HAP-1 (cell line): ENCODE measurements at regions not wholly inside any gene's neighbourhood (a gene's known extent, or its start where the extent isn't known, plus 50 kb on each side); places are given as distances from the start of the nearest gene placed in this dataset.
"Not testable (repeated sequence)": the region's sequence is repeated elsewhere in the genome, so short reads cannot be mapped to it uniquely, and the experiment has no call there.

ENCODE experiments used
- DNase-seq, 2 experiments: peaks; one replicate each; pipeline ENCODE4 v3.0.0-alpha.2; 2016 to 2020; ENCODE audit warnings: low spot score in 2 of 2
- H3K27me3 ChIP-seq: fragments of 250-450 bp; sonication (Bioruptor Pico); 2 replicates; pipeline ENCODE4 v1.5.1; 2020; ENCODE audit warnings: low read depth, mild to moderate bottlenecking, moderate library complexity
- H3K36me3 ChIP-seq: fragments of 250-450 bp; sonication (Bioruptor Pico); replicated peaks from 2 replicates; pipeline ENCODE4 v1.5.1; 2020; ENCODE audit warnings: mild to moderate bottlenecking
- H3K4me1 ChIP-seq: fragments of 250-450 bp; sonication (Bioruptor Pico); 2 replicates; pipeline ENCODE4 v1.5.1; 2020; ENCODE audit warnings: mild to moderate bottlenecking
- H3K4me3 ChIP-seq: fragments of 250-450 bp; sonication (Bioruptor Pico); 2 replicates; pipeline ENCODE4 v1.5.1; 2020; ENCODE audit warnings: mild to moderate bottlenecking, moderate library complexity
- H3K9me3 ChIP-seq: fragments of 250-450 bp; sonication (Bioruptor Pico); 2 replicates; pipeline ENCODE4 v1.5.1; 2020; ENCODE audit warnings: mild to moderate bottlenecking, moderate library complexity
- in situ Hi-C: fragments of 300-500 bp; cut with MboI; formaldehyde crosslinking; loops from 3 replicates; pipeline ENCODE4 v1.14.3; 2020; ENCODE audit warnings: low sequenced_read_pairs, inconsistent platforms, mixed read lengths

DNA sequence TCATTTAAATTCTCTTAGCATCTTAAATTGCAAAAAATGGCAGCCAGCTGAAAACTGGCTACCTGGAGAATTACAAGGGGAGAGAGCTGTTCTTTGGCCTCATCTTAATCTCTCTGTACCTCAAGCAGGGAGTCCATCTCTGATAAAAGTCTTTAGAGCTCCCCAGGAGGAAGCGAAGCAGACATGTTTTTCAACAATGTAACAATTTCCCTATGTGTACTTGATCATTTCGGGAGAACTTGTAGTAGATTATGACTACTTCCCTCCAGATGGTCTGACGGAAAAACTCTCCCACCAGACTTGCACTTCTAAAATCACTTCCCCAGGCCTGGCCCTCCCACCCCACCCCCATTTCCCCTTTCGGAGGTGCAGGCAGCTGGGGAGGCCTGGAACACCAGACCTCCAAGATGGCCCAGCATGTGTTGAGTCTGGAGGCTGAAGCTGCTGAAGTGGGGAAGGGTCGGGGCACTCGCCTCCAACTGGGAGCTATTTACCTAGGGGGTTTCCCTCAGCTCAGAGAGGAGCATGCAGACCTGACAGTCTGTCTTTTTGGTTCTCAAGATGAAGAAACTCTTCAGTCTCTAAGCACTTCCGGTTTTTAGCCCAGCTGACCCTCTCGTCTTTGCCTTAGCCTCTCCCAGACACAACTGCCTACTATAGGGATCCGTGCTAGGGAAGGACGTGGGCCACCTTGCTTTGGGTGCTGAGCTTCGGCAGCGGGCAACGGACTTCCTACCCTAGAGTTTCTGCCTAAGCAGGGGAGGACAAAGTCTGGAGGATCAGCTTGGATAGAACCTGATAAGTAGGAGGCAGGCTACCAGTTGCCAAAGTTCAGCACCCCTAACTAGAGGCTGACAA, 164.0 kb upstream of the TBL1XR1 start:
- H3K9me3 ChIP-seq = no peaks in the 10 kb centered on the region
- in situ Hi-C loops = loop anchor here (25.0 kb wide), 1 partner anchor 299 kb away; no protein-coding TSS in a partner anchor
- H3K27me3 ChIP-seq = no peaks in the 10 kb centered on the region
- no peaks in the 10 kb centered on the region for H3K36me3 ChIP-seq
- no peak overlapping the region for H3K4me3 ChIP-seq
- H3K4me1 ChIP-seq = peaks cover 34% of the 10 kb centered on the region
- DNase-seq = no peak

DNA sequence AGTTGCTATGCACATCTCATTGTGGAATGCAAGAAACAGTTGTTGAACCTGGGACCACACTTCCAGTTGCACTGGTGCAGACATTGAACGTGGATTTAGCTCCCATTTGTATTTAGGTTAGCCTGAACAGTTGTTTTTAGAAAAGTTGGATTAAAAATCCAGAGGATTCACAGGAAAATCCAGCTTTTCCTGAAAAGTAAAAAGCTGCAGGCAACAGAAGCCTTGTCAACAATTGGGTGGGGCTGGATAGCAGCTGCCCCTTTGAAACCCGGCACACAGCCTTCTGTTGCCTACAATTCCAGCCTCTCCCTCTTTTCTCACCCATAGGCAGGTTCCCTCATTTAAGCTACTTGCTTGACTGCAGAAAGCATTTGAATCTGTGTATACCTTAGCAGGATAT, 165.3 kb upstream of the TBL1XR1 start:
- no peak for DNase-seq
- in situ Hi-C loops = loop anchor here (25.0 kb wide), 1 partner anchor 300 kb away; no protein-coding TSS in a partner anchor
- H3K4me1 ChIP-seq = peaks cover 26% of the 10 kb centered on the region

DNA sequence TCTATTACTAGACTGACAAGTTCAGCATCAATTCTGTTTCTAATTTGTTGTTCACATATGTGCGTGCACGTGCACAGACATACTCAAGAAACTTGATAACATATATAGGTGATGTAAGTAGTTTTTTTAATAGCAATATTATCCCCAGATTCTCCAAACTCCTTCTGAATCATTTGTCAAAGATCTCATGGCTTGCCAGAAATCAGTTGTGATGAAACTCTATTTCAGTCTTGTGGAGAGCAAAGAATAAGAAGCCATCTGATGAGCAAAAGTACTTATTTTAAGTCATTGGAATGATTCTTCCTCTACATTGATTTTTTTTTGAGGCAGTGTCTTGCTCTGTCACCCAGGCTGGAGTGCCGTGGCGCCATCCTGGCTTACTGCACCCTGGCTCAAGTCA, 167.0 kb upstream of the TBL1XR1 start:
- Histone ChIP-seq H3K4me1 (peaks cover 12% of the 10 kb centered on the region), H3K36me3 (no peaks in the 10 kb centered on the region), H3K9me3 (no peaks in the 10 kb centered on the region), H3K4me3 (no peak overlapping the region), H3K27me3 (no peaks in the 10 kb centered on the region)
- in situ Hi-C loops = loop anchor here (25.0 kb wide), 1 partner anchor 302 kb away; no protein-coding TSS in a partner anchor
- no peak for DNase-seq

More for the DNA sequence above, 165.3 kb upstream of the TBL1XR1 start:
- H3K27me3 ChIP-seq = no peaks in the 10 kb centered on the region
- H3K36me3 ChIP-seq = no peaks in the 10 kb centered on the region
- no peak overlapping the region for H3K4me3 ChIP-seq
- H3K9me3 ChIP-seq = no peaks in the 10 kb centered on the region

DNA sequence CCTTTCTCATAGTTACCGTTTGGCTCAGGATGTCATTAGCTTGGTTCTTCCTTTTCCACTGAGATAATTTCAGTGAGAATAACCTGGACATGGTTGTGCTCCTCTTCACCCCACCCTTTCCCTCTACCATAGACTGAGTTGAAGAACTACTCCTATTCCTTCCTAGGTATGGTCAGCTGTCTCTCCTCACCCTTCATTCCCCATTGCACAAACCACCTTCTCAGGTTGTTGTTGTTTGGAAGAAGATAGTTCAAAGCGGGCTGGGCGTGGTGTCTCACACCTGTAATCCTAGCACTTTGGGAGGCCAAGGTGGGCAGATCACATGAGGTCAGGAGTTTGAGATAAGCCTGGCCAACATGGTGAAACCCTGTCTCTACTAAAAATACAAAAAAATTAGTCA, 168.0 kb upstream of the TBL1XR1 start:
- not testable (repeated sequence) for DNase-seq, H3K27me3 ChIP-seq, H3K36me3 ChIP-seq, H3K9me3 ChIP-seq, H3K4me3 ChIP-seq, H3K4me1 ChIP-seq
- in situ Hi-C loops = loop anchor here (25.0 kb wide), 1 partner anchor 303 kb away; no protein-coding TSS in a partner anchor

DNA sequence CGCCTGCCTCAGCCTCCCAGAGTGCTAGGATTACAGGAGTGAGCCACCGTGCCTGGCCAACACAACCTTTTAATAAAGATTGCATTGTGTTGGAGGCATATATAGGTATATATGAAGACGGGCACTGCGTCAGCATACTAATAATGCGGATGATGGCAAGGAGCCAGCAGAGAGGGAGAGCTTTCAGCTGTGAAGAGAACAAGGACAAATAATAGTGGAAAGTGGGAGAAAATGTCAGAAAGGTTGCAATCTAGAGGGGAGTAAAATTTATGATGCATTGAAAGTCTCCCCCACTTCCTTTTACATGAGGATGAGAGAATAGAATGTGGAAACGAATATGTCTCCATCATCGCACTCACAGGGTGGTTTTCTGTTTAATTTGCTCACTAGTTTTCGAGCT, 170.5 kb upstream of the TBL1XR1 start:
- Histone ChIP-seq H3K27me3 (no peaks in the 10 kb centered on the region), H3K4me1 (peaks cover 4% of the 10 kb centered on the region; the same call in 1 of the 2 replicates), H3K9me3 (no peaks in the 10 kb centered on the region), H3K36me3 (no peaks in the 10 kb centered on the region), H3K4me3 (no peak overlapping the region)
- in situ Hi-C loops = loop anchor here (25.0 kb wide), 1 partner anchor 305 kb away; no protein-coding TSS in a partner anchor
- no peak for DNase-seq

DNA sequence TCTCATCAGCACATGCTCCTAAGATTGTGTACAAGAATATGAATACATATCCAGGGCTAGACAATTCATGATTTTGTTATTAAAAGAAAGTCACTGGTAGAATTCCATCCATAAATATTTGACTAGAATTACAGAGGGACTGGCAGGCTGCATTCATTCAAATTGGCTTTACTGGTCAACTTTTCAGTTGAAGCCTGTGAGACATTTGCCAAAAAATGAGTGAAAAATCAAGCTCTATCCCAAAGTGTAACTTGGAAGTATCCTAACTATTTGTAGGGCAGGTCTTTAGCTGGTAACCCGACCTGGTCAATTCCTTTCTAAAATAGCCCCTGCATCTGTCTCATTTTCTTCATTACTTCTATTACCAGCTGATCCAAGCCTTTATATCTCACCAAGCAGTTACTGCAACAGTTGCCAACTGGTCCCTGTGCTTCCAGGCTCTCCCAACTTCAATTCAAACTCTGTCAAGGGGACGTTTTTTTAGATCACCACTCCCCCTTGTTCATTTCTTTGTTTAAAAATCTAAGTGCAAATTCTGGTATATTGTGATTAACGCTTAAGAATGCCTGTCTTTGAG, 173.1 kb upstream of the TBL1XR1 start:
- Histone ChIP-seq H3K36me3 (no peaks in the 10 kb centered on the region), H3K4me3 (no peak overlapping the region), H3K27me3 (no peaks in the 10 kb centered on the region), H3K9me3 (no peaks in the 10 kb centered on the region), H3K4me1 (peaks cover 4% of the 10 kb centered on the region; the same call in 1 of the 2 replicates)
- in situ Hi-C loops = loop anchor here (25.0 kb wide), 1 partner anchor 308 kb away; no protein-coding TSS in a partner anchor
- no peak for DNase-seq

DNA sequence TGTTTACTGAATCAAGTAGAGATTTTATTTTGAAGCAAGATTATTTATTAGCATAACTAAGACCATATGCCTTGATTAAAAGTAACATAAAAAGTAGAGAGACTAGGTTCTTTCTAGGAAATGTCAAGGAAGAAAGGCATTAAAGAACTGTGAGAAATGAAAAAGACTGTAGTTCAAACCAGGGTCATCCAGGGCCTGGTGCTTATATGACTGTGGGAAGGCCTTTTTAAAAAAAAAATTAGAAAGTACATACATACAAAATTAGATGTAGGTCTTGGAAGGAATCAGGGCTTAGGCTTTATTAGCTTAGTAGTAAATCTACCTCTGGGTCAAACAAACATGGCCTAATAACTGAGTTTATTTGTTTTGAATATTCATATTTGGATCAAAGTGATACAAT, 173.9 kb upstream of the TBL1XR1 start:
- no peaks in the 10 kb centered on the region for H3K27me3 ChIP-seq
- in situ Hi-C loops = loop anchor here (25.0 kb wide), 1 partner anchor 309 kb away; no protein-coding TSS in a partner anchor
- DNase-seq = no peak

DNA sequence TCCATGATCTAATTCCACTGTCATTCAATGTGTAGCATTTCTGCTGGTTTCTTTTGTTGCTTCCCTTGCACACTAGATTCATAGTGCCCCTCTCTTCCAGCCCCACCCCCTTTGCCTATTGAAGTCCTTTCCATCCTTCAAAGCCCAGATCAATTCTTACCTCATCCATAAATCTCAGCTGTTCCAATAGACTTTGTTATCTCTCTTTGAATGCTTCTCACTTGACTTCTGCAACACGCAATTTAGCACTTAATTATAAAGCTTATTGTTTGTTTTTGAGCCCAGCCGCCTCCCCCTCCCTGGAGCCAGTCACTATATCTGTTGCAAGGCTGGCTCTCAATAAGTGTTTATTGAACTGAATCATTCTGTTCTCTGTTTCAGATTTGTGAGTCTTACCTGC, 174.6 kb upstream of the TBL1XR1 start:
- in situ Hi-C loops = loop anchor here (25.0 kb wide), 1 partner anchor 310 kb away; no protein-coding TSS in a partner anchor
- peak in 1 of 2 experiments; percentile 23 for DNase-seq
- Histone ChIP-seq H3K27me3 (no peaks in the 10 kb centered on the region), H3K9me3 (no peaks in the 10 kb centered on the region), H3K36me3 (no peaks in the 10 kb centered on the region), H3K4me3 (no peak overlapping the region), H3K4me1 (peaks cover 4% of the 10 kb centered on the region; the same call in 1 of the 2 replicates)

More for the DNA sequence above, 173.9 kb upstream of the TBL1XR1 start:
- Histone ChIP-seq H3K4me3 (no peak overlapping the region), H3K36me3 (no peaks in the 10 kb centered on the region), H3K4me1 (peaks cover 4% of the 10 kb centered on the region; the same call in 1 of the 2 replicates), H3K9me3 (no peaks in the 10 kb centered on the region)

DNA sequence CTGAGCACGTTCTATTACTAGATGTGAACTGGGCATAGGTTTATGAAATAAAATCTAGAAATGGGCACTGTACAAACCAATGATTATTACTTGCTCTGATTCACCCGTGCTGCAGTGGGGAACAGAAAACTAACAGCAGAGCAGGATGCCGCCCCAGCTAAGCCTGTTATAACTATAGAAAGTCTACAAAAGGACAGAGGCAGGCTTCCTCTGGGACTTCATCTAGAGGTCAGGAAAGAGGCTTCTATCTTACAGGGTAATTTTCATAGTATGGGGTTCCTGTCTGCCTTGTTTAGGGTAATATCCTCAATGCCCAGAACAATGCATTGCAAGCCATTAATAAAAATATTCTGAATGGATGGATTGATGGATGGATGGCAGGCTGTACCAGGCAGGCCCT, 177.0 kb upstream of the TBL1XR1 start:
- H3K36me3 ChIP-seq = no peaks in the 10 kb centered on the region
- no peaks in the 10 kb centered on the region for H3K9me3 ChIP-seq
- DNase-seq = no peak
- no peaks in the 10 kb centered on the region for H3K27me3 ChIP-seq
- peaks cover 4% of the 10 kb centered on the region; the same call in 1 of the 2 replicates for H3K4me1 ChIP-seq
- H3K4me3 ChIP-seq = no peak overlapping the region
- in situ Hi-C loops = loop anchor here (25.0 kb wide), 1 partner anchor 312 kb away; no protein-coding TSS in a partner anchor

DNA sequence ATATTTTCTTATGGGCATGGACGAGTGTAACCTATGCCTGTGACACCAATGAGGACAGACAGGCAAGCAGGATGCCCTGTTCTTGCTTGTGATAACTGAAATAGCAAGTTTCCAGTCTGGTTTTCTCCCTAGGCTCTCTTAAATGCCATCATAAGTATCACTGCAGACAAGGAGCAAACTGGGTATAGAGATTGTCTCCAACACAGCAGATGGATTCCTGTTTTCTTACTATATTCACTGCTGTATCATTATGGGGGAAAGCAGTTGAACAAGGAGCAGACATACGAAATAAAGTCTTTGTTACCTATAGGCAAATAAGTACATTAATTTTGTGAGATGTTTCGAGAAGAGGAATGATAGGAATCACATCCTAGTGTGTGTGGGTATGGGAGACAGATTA, 178.0 kb upstream of the TBL1XR1 start:
- Histone ChIP-seq H3K9me3 (no peaks in the 10 kb centered on the region), H3K4me3 (no peak overlapping the region), H3K27me3 (no peaks in the 10 kb centered on the region), H3K36me3 (no peaks in the 10 kb centered on the region), H3K4me1 (peaks cover 4% of the 10 kb centered on the region; the same call in 1 of the 2 replicates)
- in situ Hi-C loops = no loop called here
- no peak for DNase-seq

DNA sequence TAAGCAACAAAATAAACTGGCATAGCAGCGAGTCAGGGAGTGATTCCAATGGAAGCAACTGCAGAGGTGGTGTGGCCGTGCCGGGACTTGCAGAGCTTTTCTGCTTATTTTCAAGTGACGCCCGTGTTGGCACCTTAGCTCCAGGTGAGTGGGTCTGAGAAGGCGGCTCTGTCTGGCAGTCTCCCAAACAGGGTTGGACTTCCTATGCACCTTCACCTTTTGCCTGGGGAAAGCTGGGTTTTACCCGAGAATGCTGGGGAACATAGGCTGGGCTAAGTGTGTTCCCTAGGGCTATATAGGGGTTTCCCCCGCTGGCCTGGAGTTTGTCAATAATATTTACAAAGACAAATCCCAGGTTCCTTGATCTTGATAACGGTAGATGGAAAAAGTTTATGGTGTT, 179.9 kb upstream of the TBL1XR1 start:
- no peak overlapping the region for H3K4me3 ChIP-seq
- no peaks in the 10 kb centered on the region for H3K27me3 ChIP-seq
- in situ Hi-C loops = no loop called here
- H3K4me1 ChIP-seq = no peaks in the 10 kb centered on the region
- H3K9me3 ChIP-seq = no peaks in the 10 kb centered on the region
- no peaks in the 10 kb centered on the region for H3K36me3 ChIP-seq
- no peak for DNase-seq

DNA sequence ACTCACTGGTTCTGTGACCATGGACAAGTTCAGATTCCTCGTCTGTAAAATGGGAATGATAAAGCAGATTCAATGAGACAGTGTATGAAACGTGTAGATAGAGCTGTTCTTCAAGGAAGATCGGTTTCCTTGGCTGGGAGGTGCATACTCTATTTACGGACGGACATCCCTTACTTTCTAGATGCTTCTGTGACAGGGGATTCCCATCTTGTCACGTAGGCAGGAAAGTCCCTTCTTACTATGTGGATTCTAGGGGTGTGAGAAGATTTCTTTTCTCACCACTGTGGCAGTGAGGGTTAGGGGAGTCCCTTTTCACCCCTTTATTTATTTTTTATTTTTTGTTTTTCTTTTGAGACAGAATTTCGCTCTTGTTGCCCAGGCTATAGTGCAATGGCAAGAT, 180.9 kb upstream of the TBL1XR1 start:
- Histone ChIP-seq H3K4me1 (no peaks in the 10 kb centered on the region), H3K9me3 (no peaks in the 10 kb centered on the region), H3K4me3 (no peak overlapping the region), H3K27me3 (no peaks in the 10 kb centered on the region), H3K36me3 (no peaks in the 10 kb centered on the region)
- no peak for DNase-seq
- in situ Hi-C loops = no loop called here

DNA sequence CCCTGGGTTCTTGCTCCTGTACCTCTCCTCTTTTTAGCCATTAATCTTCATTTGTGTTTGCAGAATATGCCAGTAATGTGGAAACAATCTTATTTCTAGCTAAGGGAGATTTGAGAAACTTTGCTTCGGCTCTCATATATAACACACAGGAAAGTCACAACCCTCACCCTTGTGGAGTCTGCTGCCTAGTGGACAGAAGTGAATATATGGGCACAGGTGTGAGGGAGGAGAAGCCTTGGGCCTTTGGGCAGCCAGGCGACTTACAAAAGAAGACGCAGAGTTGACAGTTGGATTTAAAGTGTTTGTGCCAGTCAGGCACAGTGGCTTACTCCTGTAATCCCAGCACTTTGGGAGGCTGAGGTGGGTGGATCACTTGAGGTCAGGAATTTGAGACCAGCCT, 181.8 kb upstream of the TBL1XR1 start:
- H3K9me3 ChIP-seq = no peaks in the 10 kb centered on the region
- H3K27me3 ChIP-seq = no peaks in the 10 kb centered on the region
- no peak overlapping the region for H3K4me3 ChIP-seq
- no peaks in the 10 kb centered on the region for H3K4me1 ChIP-seq
- in situ Hi-C loops = no loop called here
- H3K36me3 ChIP-seq = no peaks in the 10 kb centered on the region
- no peak for DNase-seq

DNA sequence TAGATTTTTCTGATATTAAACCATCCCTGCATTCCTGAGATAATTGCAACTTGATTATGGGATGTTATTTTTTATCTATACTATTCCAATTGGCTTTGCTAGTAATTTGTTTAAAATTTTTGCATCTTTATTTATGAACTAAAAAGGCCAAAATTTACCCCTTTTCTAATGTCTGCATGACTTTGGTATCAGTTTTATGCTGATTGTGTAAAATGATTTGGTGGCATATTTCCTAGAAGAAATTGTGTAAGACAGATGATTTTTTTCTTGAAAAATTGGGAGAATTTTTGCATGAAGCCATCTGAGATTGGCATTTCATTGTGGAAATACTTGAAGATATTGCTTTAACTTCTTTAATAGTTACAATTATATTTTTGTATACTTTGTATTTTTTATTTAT, 183.8 kb upstream of the TBL1XR1 start:
- no peaks in the 10 kb centered on the region for H3K27me3 ChIP-seq
- no peaks in the 10 kb centered on the region for H3K36me3 ChIP-seq
- in situ Hi-C loops = no loop called here
- DNase-seq = no peak
- no peak overlapping the region for H3K4me3 ChIP-seq
- no peaks in the 10 kb centered on the region for H3K9me3 ChIP-seq
- H3K4me1 ChIP-seq = no peaks in the 10 kb centered on the region
